ENCODE measurements at regions not wholly inside any gene's neighbourhood (a gene's known extent, or its start where the extent isn't known, plus 50 kb on each side); places are given as distances from the start of the nearest gene placed in this dataset.

GRCh38 chr12:62168411-62168810 lies 91.8 kb upstream of the USP15 start:
- DNase-seq, result no peak
- no peak overlapping the region for H3K4me3 ChIP-seq
- no peaks in the 10 kb centered on the region for H3K27me3 ChIP-seq
- WGBS, 4 donors, result 83 to 89% (median 85%) methylated on average over 2 of the region's 2 CpGs
- intact Hi-C loops (cut with DNase I), result no loop called here
- TF ChIP-seq POLR2A (IDR thresholded peaks at IDR 0.05), result no peak
- TF ChIP-seq, protein P1, sequence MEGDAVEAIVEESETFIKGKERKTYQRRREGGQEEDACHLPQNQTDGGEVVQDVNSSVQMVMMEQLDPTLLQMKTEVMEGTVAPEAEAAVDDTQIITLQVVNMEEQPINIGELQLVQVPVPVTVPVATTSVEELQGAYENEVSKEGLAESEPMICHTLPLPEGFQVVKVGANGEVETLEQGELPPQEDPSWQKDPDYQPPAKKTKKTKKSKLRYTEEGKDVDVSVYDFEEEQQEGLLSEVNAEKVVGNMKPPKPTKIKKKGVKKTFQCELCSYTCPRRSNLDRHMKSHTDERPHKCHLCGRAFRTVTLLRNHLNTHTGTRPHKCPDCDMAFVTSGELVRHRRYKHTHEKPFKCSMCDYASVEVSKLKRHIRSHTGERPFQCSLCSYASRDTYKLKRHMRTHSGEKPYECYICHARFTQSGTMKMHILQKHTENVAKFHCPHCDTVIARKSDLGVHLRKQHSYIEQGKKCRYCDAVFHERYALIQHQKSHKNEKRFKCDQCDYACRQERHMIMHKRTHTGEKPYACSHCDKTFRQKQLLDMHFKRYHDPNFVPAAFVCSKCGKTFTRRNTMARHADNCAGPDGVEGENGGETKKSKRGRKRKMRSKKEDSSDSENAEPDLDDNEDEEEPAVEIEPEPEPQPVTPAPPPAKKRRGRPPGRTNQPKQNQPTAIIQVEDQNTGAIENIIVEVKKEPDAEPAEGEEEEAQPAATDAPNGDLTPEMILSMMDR (IDR thresholded peaks at IDR 0.05), result no peak
- no peak overlapping the region for H3K27ac ChIP-seq
- H3K9me3 ChIP-seq (replicated peaks in 1 of 3), result no peaks in the 10 kb centered on the region
- no peaks in the 10 kb centered on the region for H3K36me3 ChIP-seq (replicated peaks in 1 of 2)
- H3K4me1 ChIP-seq (replicated peaks in 1 of 2), result no peaks in the 10 kb centered on the region

GRCh38 chr12:62170241-62170640 lies 90.0 kb upstream of the USP15 start:
- H3K4me3 ChIP-seq, result no peak overlapping the region
- no peaks in the 10 kb centered on the region for H3K4me1 ChIP-seq (replicated peaks in 1 of 2)
- no peaks in the 10 kb centered on the region for H3K36me3 ChIP-seq (replicated peaks in 1 of 2)
- H3K27me3 ChIP-seq, result no peaks in the 10 kb centered on the region
- no peaks in the 10 kb centered on the region for H3K9me3 ChIP-seq (replicated peaks in 1 of 3)
- no peak overlapping the region for H3K27ac ChIP-seq
- 80 to 100% (median 96%) methylated on average over 1 of the region's 1 CpG for WGBS, 4 donors
- DNase-seq, result no peak
- TF ChIP-seq, protein P1 (IDR thresholded peaks at IDR 0.05), result no peak
- no peak for TF ChIP-seq POLR2A (IDR thresholded peaks at IDR 0.05)
- intact Hi-C loops (cut with DNase I), result no loop called here

GRCh38 chr12:62190689-62191490 lies 69.3 kb upstream of the USP15 start:
- Histone ChIP-seq H3K27me3 (peaks cover 14% of the 10 kb centered on the region), H3K36me3 (replicated peaks in 1 of 2) (no peaks in the 10 kb centered on the region), H3K4me3 (peak overlapping the region in 1 of 4 donors; percentile 53), H3K4me1 (replicated peaks in 1 of 2) (peaks cover 18 to 19% of the 10 kb centered on the region in 2 donors), H3K27ac (no peak overlapping the region), H3K9me3 (replicated peaks in 1 of 3) (peaks cover 0 to 8% (median 0%) of the 10 kb centered on the region in 3 donors)
- DNase-seq, result no peak
- TF ChIP-seq, protein P1 (IDR thresholded peaks at IDR 0.05), result no peak
- no peak for TF ChIP-seq POLR2A (IDR thresholded peaks at IDR 0.05)
- WGBS, 4 donors, result 4 to 15% (median 6%) methylated on average over 16 to 61 of the region's 61 CpGs
- intact Hi-C loops (cut with DNase I), result no loop called here

- no peak overlapping the region for H3K27ac ChIP-seq
- no peaks in the 10 kb centered on the region for H3K36me3 ChIP-seq (replicated peaks in 1 of 2)
- H3K4me1 ChIP-seq (replicated peaks in 1 of 2), result peaks cover 18 to 19% of the 10 kb centered on the region in 2 donors
- 0 to 2% (median 1%) methylated on average over 23 to 41 of the region's 41 CpGs for WGBS, 4 donors
- H3K27me3 ChIP-seq, result peaks cover 14% of the 10 kb centered on the region
- peak overlapping the region in 2 of 4 donors; percentile 23 to 53 for H3K4me3 ChIP-seq
- peak in 6 of 7 donors; percentile 21 to 51 (median 24) for DNase-seq
- intact Hi-C loops (cut with DNase I), result no loop called here
- H3K9me3 ChIP-seq (replicated peaks in 1 of 3), result peaks cover 0 to 8% (median 0%) of the 10 kb centered on the region in 3 donors
- TF ChIP-seq POLR2A (IDR thresholded peaks at IDR 0.05), result no peak
- TF ChIP-seq, protein P1 (IDR thresholded peaks at IDR 0.05), result no peak
Measured at GRCh38 chr12:62191491-62192179, 68.6 kb upstream of the USP15 start.

All from adrenal gland (tissue), 9 donors.